Motor neuron (in vitro differentiated cells): ENCODE measurements at regions not wholly inside any gene's neighbourhood (a gene's known extent, or its start where the extent isn't known, plus 50 kb on each side); places are given as distances from the start of the nearest gene placed in this dataset.

ENCODE experiments used
- ATAC-seq, 8 experiments: fragments of 200-7000 bp; cut with Tn5 transposase; replicated peaks in 6 of 8; 2 replicates each; pipeline ENCODE4 v1.8.0; 2021; ENCODE audit warnings: mild to moderate bottlenecking in 8 of 8, moderate library complexity in 8 of 8
- H3K27ac ChIP-seq, 2 donors: fragments of 250-450 bp; sonication (Bioruptor Pico); 2 replicates each; pipeline ENCODE4 v1.9.0; 2021; ENCODE audit warnings: antibody characterized with exemption in 2 of 2, mild to moderate bottlenecking in 2 of 2, moderate library complexity in 1 of 2
- H3K4me1 ChIP-seq, 2 donors: fragments of 250-450 bp; sonication (Bioruptor Pico); replicated peaks in 1 of 2; 2 replicates each; pipeline ENCODE4 v1.6.1; 2021; ENCODE audit warnings: antibody characterized with exemption in 2 of 2, mild to moderate bottlenecking in 2 of 2, moderate library complexity in 1 of 2
- H3K4me3 ChIP-seq, 5 donors: fragments of 250-450 bp; sonication (Bioruptor Pico); 2 replicates each; pipeline ENCODE4 v1.9.0; 2021; ENCODE audit warnings: antibody characterized with exemption in 5 of 5, mild to moderate bottlenecking in 5 of 5, moderate library complexity in 4 of 5
- WGBS, 10 experiments: fragments of 450-650 bp; shearing (Covaris generic); methylation state at CpG; one replicate each; pipeline ENCODE4 v1.0.0; 2022; 5-methylcytosine and 5-hydroxymethylcytosine counted together
- in situ Hi-C, 9 experiments: fragments of 400-800 bp; cut with MboI; loops; one replicate each; pipeline ENCODE4 v1.15.0; 2021; ENCODE audit warnings: low sequenced_read_pairs in 9 of 9, low pct_unique_long_range_greater_than_20kb in 2 of 9; ENCODE audit not compliant: unreplicated experiment in 9 of 9

GRCh38 chr2:47620770-47621437, 50.1 kb upstream of the KCNK12 start:
- peaks cover 14 to 18% of the 10 kb centered on the region in 2 donors for H3K4me1 ChIP-seq
- no peak overlapping the region for H3K4me3 ChIP-seq
- in situ Hi-C loops: no loop called here
- 57 to 100% (median 68%) methylated on average over 2 to 5 of the region's 6 CpGs; no CpG with 5 or more reads in 2 of the 10 experiments for WGBS, 10 experiments
- no peak overlapping the region for H3K27ac ChIP-seq
- ATAC-seq: peak in 2 of 8 experiments; percentile 75 to 76
